ENCODE measurements at regions not wholly inside any gene's neighbourhood (a gene's known extent, or its start where the extent isn't known, plus 50 kb on each side); places are given as distances from the start of the nearest gene placed in this dataset.

DNA sequence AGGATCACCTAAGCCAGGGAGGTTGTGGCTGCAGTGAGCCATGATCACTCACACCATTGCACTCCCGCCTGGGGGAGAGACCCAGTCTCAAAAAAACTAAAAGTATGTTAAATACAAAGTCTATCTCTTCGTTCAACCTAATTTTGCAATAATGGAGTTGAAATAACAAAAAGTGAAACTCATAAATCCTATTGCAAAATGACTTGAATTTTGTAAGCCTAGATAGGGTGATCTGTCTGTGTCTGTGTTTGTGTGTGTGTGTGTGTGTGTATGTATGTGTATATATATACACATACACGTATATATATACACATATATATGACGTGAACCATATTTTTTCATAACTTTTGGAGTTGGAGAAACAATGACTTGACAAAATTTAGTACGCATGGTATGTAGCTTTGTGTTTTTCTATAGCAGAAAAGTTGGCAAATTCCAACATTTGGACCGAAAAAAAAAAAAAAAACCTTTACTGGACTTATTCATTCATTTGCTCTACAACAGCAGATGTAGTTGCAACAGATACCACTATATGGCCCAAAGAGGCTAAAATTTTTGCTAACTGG is 76.9 kb upstream of the CDH6 start:
- H3K27ac ChIP-seq (replicated peaks), result no peak overlapping the region
- DNase-seq (ENCODE audit: low read depth in 1 of 2, low spot score in 1 of 2), result no peak
- no peak overlapping the region for H3K4me3 ChIP-seq (replicated peaks; ENCODE audit: insufficient read depth, low read length)
- no peaks in the 10 kb centered on the region for H3K27me3 ChIP-seq (ENCODE audit: insufficient read depth, poor library complexity, severe bottlenecking)
- TF ChIP-seq SPI1 (IDR thresholded peaks at IDR 0.05; ENCODE audit: borderline replicate concordance, low read depth) (no peak), GABPA (IDR thresholded peaks at IDR 0.05; ENCODE audit: low read depth) (no peak), POLR2AphosphoS5 (IDR thresholded peaks at IDR 0.05; ENCODE audit: low read depth) (no peak), REST (IDR thresholded peaks at IDR 0.05; ENCODE audit: insufficient replicate concordance, low read depth) (no peak)
- TF ChIP-seq, protein P1, sequence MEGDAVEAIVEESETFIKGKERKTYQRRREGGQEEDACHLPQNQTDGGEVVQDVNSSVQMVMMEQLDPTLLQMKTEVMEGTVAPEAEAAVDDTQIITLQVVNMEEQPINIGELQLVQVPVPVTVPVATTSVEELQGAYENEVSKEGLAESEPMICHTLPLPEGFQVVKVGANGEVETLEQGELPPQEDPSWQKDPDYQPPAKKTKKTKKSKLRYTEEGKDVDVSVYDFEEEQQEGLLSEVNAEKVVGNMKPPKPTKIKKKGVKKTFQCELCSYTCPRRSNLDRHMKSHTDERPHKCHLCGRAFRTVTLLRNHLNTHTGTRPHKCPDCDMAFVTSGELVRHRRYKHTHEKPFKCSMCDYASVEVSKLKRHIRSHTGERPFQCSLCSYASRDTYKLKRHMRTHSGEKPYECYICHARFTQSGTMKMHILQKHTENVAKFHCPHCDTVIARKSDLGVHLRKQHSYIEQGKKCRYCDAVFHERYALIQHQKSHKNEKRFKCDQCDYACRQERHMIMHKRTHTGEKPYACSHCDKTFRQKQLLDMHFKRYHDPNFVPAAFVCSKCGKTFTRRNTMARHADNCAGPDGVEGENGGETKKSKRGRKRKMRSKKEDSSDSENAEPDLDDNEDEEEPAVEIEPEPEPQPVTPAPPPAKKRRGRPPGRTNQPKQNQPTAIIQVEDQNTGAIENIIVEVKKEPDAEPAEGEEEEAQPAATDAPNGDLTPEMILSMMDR (IDR thresholded peaks at IDR 0.05; ENCODE audit: insufficient read depth, low read length), result no peak

- Histone ChIP-seq H3K4me3 (replicated peaks; ENCODE audit: insufficient read depth, low read length) (no peak overlapping the region), H3K27me3 (ENCODE audit: insufficient read depth, poor library complexity, severe bottlenecking) (no peaks in the 10 kb centered on the region), H3K27ac (replicated peaks) (no peak overlapping the region)
- TF ChIP-seq REST (IDR thresholded peaks at IDR 0.05; ENCODE audit: insufficient replicate concordance, low read depth) (no peak), GABPA (IDR thresholded peaks at IDR 0.05; ENCODE audit: low read depth) (no peak), SPI1 (IDR thresholded peaks at IDR 0.05; ENCODE audit: borderline replicate concordance, low read depth) (no peak), POLR2AphosphoS5 (IDR thresholded peaks at IDR 0.05; ENCODE audit: low read depth) (no peak)
- TF ChIP-seq, protein P1 (IDR thresholded peaks at IDR 0.05; ENCODE audit: insufficient read depth, low read length), result no peak
- DNase-seq (ENCODE audit: low read depth in 1 of 2, low spot score in 1 of 2), result no peak
These were observed 78.7 kb upstream of the CDH6 start for GRCh38 chr5:31114817-31115216.

DNA sequence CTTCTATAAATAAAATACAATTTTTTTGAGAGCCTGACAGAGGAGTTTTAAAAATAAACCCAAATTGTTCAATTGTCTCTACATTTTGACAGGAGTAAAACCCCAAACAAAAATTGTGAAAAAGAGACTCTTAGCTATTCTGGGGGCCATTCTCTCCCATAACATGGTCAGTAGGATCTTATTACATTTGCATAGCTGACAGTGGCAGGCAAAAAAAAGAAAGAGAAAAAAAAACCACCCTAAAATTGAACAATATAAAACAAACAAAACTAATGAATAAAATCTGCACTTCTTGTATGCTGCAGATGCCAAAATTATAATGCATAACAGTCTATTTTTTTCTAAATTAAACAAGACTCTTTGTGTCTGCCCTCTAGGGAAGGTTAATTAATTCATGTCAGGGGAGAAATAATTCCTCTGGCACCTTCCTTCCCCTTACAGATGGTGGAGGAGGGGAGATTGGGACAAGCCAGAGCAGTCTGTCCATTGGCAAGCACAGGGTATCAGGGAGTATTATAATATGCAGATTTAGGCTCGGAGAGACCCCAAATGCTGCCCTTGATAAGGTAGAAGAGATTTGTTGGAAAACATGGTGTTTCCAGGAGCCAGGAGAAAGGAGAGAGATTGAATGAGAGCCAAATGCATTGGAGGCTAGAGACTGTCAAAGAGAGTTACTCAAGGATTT is 79.7 kb upstream of the CDH6 start:
- H3K4me3 ChIP-seq (replicated peaks; ENCODE audit: insufficient read depth, low read length), result no peak overlapping the region
- no peak for TF ChIP-seq GABPA (IDR thresholded peaks at IDR 0.05; ENCODE audit: low read depth)
- TF ChIP-seq, protein P1 (IDR thresholded peaks at IDR 0.05; ENCODE audit: insufficient read depth, low read length), result no peak
- no peak for TF ChIP-seq SPI1 (IDR thresholded peaks at IDR 0.05; ENCODE audit: borderline replicate concordance, low read depth)
- TF ChIP-seq POLR2AphosphoS5 (IDR thresholded peaks at IDR 0.05; ENCODE audit: low read depth), result no peak
- TF ChIP-seq REST (IDR thresholded peaks at IDR 0.05; ENCODE audit: insufficient replicate concordance, low read depth), result no peak

More for the DNA sequence above, 79.7 kb upstream of the CDH6 start:
- no peak overlapping the region for H3K27ac ChIP-seq (replicated peaks)
- no peaks in the 10 kb centered on the region for H3K27me3 ChIP-seq (ENCODE audit: insufficient read depth, poor library complexity, severe bottlenecking)
- no peak for DNase-seq (ENCODE audit: low read depth in 1 of 2, low spot score in 1 of 2)

Measured in HL-60 (cell line).